Hematopoietic multipotent progenitor cell treated with erythropoietin and hydrocortisone succinate and interleukin-3 and kit ligand, for 8 days (in vitro differentiated cells): ENCODE measurements at regions not wholly inside any gene's neighbourhood (a gene's known extent, or its start where the extent isn't known, plus 50 kb on each side); places are given as distances from the start of the nearest gene placed in this dataset.
"Not testable (repeated sequence)": the region's sequence is repeated elsewhere in the genome, so short reads cannot be mapped to it uniquely, and the experiment has no call there.

Source experiments
- DNase-seq: peaks from one replicate; pipeline ENCODE4 v3.0.0-alpha.2; 2015

- no peak for DNase-seq
These were observed 662.5 kb downstream of the LUZP2 start for GRCh38 chr11:25159341-25159740.

- no peak for DNase-seq
These were observed 666.6 kb downstream of the LUZP2 start for GRCh38 chr11:25163421-25163820.

GRCh38 chr11:25180187-25180586, 683.3 kb downstream of the LUZP2 start:
- DNase-seq, result no peak

- no peak for DNase-seq
These were observed 686.6 kb downstream of the LUZP2 start for GRCh38 chr11:25183411-25183810.

- no peak for DNase-seq
These were observed 700.7 kb downstream of the LUZP2 start for GRCh38 chr11:25197515-25197914.

GRCh38 chr11:25198704-25199103, 701.9 kb downstream of the LUZP2 start:
- DNase-seq, result no peak

- no peak for DNase-seq
These were observed 704.1 kb downstream of the LUZP2 start for GRCh38 chr11:25200925-25201324.

GRCh38 chr11:25206762-25207161, 709.9 kb downstream of the LUZP2 start:
- DNase-seq, result no peak

GRCh38 chr11:25211635-25212254, 714.9 kb downstream of the LUZP2 start:
- DNase-seq, result no peak

- DNase-seq, result no peak
These were observed 717.8 kb downstream of the LUZP2 start for GRCh38 chr11:25214535-25215176.

GRCh38 chr11:25218036-25218435, 721.2 kb downstream of the LUZP2 start:
- no peak for DNase-seq

- no peak for DNase-seq
These were observed 728.2 kb downstream of the LUZP2 start for GRCh38 chr11:25225078-25225477.

- DNase-seq, result no peak
These were observed 746.1 kb downstream of the LUZP2 start for GRCh38 chr11:25242928-25243327.

- no peak for DNase-seq
These were observed 747.3 kb downstream of the LUZP2 start for GRCh38 chr11:25244126-25244525.

- no peak for DNase-seq
These were observed 750.5 kb downstream of the LUZP2 start for GRCh38 chr11:25247336-25247735.

- DNase-seq, result no peak
These were observed 756.0 kb downstream of the LUZP2 start for GRCh38 chr11:25252854-25253253.

GRCh38 chr11:25263861-25264260, 767.0 kb downstream of the LUZP2 start:
- DNase-seq, result not testable (repeated sequence)

GRCh38 chr11:25271301-25271700, 774.4 kb downstream of the LUZP2 start:
- DNase-seq, result no peak

- no peak for DNase-seq
These were observed 775.4 kb downstream of the LUZP2 start for GRCh38 chr11:25272214-25272613.

- DNase-seq, result not testable (repeated sequence)
These were observed 784.0 kb downstream of the LUZP2 start for GRCh38 chr11:25280821-25281220.

- no peak for DNase-seq
These were observed 796.3 kb downstream of the LUZP2 start for GRCh38 chr11:25293166-25293565.

- DNase-seq, result no peak
These were observed 801.6 kb downstream of the LUZP2 start for GRCh38 chr11:25298450-25298849.

- no peak for DNase-seq
These were observed 813.0 kb downstream of the LUZP2 start for GRCh38 chr11:25309818-25310217.

GRCh38 chr11:25317216-25317615, 820.4 kb downstream of the LUZP2 start:
- DNase-seq, result no peak

GRCh38 chr11:25319127-25319526, 822.3 kb downstream of the LUZP2 start:
- DNase-seq, result no peak
